ENCODE measurements at regions not wholly inside any gene's neighbourhood (a gene's known extent, or its start where the extent isn't known, plus 50 kb on each side); places are given as distances from the start of the nearest gene placed in this dataset.

- TF ChIP-seq CTCF (IDR thresholded peaks at IDR 0.05; ENCODE audit: low read depth, low read length) (no peak), EZH2phosphoT487 (IDR thresholded peaks at IDR 0.05; ENCODE audit: low read depth) (no peak)
Measured at GRCh38 chr11:134536219-134536618, 124.2 kb upstream of the B3GAT1 start.
